ENCODE measurements at regions not wholly inside any gene's neighbourhood (a gene's known extent, or its start where the extent isn't known, plus 50 kb on each side); places are given as distances from the start of the nearest gene placed in this dataset.

GRCh38 chr21:16535102-16535422 lies 805.3 kb downstream of the USP25 start:
- peak; percentile 97 for DNase-seq (ENCODE audit: low read depth)
- TF ChIP-seq, protein P1, sequence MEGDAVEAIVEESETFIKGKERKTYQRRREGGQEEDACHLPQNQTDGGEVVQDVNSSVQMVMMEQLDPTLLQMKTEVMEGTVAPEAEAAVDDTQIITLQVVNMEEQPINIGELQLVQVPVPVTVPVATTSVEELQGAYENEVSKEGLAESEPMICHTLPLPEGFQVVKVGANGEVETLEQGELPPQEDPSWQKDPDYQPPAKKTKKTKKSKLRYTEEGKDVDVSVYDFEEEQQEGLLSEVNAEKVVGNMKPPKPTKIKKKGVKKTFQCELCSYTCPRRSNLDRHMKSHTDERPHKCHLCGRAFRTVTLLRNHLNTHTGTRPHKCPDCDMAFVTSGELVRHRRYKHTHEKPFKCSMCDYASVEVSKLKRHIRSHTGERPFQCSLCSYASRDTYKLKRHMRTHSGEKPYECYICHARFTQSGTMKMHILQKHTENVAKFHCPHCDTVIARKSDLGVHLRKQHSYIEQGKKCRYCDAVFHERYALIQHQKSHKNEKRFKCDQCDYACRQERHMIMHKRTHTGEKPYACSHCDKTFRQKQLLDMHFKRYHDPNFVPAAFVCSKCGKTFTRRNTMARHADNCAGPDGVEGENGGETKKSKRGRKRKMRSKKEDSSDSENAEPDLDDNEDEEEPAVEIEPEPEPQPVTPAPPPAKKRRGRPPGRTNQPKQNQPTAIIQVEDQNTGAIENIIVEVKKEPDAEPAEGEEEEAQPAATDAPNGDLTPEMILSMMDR (IDR thresholded peaks at IDR 0.05; ENCODE audit: low read length, missing control alignments): no peak
- peak overlapping the region; percentile 66 for H3K4me3 ChIP-seq (replicated peaks; ENCODE audit: low read depth, low read length)

- peak overlapping the region; percentile 66 for H3K4me3 ChIP-seq (replicated peaks; ENCODE audit: low read depth, low read length)
- DNase-seq (ENCODE audit: low read depth): no peak
- TF ChIP-seq, protein P1 (IDR thresholded peaks at IDR 0.05; ENCODE audit: low read length, missing control alignments): no peak
Observed at GRCh38 chr21:16535626-16536025, 805.8 kb downstream of the USP25 start.

DNA sequence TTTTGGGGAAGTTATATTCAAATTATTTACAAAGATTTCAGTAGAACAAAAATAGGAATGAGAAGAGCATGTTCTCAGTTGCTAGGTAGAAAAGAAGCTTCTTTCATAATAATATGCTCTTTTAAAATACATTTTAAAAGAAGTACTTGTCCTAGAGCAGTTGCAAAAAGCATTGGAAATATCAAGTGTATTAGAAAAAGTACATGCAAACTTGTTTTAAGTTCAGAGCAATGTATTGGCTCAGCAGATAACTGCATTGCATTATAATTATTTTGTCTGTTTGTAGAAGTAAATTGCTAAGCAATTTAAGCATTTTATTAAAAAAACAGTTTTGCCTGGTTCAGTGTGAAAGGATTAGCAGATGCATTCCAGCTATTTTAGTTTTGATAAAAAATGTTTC lies 806.4 kb downstream of the USP25 start:
- H3K4me3 ChIP-seq (replicated peaks; ENCODE audit: low read depth, low read length): peak overlapping the region; percentile 66

DNA sequence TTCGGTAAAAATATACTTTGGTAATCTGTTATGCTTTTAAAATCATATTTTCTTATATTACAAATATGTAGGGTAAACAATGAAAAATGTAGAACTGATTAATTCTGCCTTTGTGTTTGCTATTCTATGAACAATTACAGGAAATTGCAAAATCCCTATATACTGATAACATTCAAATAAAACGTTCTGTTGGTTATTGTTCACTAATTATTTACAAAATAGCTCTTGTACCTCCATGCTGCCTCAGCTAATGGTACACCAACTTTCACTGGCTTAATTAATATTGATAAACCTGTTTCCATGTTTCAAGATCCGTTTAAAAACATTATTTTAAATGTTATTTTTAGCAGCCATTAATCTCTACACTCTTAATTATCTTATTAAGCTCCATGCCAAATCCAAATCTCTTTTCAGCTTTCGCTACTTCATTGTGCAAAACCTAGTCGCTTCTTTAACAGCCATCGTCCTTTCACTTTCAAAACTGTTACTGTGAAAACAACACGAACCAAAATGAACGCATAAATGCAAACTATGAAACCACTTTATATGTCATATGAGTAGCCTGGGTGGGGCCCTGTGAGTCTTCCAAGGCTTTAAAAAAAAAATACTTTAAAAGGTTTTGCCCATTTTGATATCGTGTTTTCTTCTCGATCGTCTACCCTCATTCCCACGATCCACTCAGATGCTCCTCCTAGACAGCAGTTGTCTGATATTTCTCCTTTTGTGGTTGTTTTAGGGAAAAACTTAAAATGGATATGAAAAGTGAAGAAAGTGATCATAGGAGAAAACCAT lies 807.1 kb downstream of the USP25 start:
- peak; percentile 68 for DNase-seq (ENCODE audit: low read depth)
- TF ChIP-seq, protein P1 (IDR thresholded peaks at IDR 0.05; ENCODE audit: low read length, missing control alignments): no peak
- H3K4me3 ChIP-seq (replicated peaks; ENCODE audit: low read depth, low read length): peak overlapping the region; percentile 66

More for the DNA sequence above, 806.4 kb downstream of the USP25 start:
- TF ChIP-seq, protein P1 (IDR thresholded peaks at IDR 0.05; ENCODE audit: low read length, missing control alignments): no peak
- no peak for DNase-seq (ENCODE audit: low read depth)

DNA sequence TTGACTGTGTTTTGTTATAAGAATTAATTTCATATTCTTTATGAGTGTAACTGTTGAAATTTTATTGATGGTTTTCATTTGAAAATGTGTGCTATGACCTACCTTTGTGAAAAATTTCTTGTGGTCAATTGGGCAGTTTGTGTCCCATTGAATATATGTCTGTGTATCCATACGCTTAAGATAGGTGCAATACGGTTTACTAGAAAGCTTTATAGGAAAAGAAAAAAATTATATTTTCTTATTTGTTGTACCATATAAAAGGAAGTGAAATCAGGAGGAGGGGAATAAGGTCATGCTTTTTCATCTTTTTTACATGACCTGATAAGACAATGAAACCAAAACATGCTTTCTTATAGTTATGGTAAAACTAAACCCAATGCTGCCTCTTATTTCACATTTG lies 807.7 kb downstream of the USP25 start:
- DNase-seq (ENCODE audit: low read depth): peak; percentile 32
- H3K4me3 ChIP-seq (replicated peaks; ENCODE audit: low read depth, low read length): peak overlapping the region; percentile 66
- TF ChIP-seq, protein P1 (IDR thresholded peaks at IDR 0.05; ENCODE audit: low read length, missing control alignments): no peak

DNA sequence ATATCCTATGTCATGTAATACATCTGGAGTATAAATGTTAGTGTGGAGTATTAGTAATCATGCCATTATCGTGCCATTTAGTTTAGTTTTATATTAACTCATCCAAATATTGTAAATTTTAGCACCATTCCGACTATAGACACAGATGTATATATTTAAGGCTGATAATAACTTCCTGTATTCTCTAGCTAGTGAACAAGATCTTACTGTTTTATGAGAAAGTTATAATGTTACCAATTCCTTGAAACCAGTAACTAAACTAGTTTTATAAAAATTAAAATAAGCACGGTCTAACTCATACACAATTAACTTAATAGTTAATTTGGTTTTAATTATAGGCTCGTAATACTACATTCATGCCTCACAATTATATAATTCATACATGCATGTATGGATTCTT lies 808.6 kb downstream of the USP25 start:
- DNase-seq (ENCODE audit: low read depth): no peak
- TF ChIP-seq, protein P1 (IDR thresholded peaks at IDR 0.05; ENCODE audit: low read length, missing control alignments): no peak
- peak overlapping the region; percentile 66 for H3K4me3 ChIP-seq (replicated peaks; ENCODE audit: low read depth, low read length)

- DNase-seq (ENCODE audit: low read depth): no peak
- TF ChIP-seq, protein P1 (IDR thresholded peaks at IDR 0.05; ENCODE audit: low read length, missing control alignments): no peak
- H3K4me3 ChIP-seq (replicated peaks; ENCODE audit: low read depth, low read length): peak overlapping the region; percentile 66
Observed at GRCh38 chr21:16538936-16539440, 809.2 kb downstream of the USP25 start.

All from fibroblast of pulmonary artery (primary cell).